ENCODE measurements at regions not wholly inside any gene's neighbourhood (a gene's known extent, or its start where the extent isn't known, plus 50 kb on each side); places are given as distances from the start of the nearest gene placed in this dataset.

DNA sequence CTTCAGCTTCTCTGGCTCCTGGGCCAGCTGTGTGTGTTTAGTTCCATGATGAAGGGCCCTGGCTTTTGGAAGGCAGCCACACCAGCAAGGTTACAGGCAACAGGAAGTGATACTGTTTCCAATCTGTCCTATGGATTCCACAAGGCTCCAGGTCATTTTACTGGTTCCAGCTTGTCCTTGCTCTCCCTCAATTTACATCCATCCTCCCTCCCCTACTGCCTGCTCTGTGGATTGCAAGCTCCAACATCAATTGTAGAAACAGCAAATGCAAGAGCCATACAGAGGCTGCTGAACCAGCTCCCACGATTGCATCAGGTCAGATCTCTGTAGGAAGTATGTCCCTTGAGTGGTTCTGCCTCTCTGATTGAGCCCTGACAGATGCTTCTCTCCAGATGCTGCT, 409.8 kb downstream of the NTRK2 start (continued):
- TF ChIP-seq ZNF165 (CRISPR knock-in tag; IDR thresholded peaks at IDR 0.05; ENCODE audit: borderline replicate concordance) (no peak), NCOA1 (IDR thresholded peaks at IDR 0.05; ENCODE audit: low read depth) (no peak), PCBP2 (IDR thresholded peaks at IDR 0.05; ENCODE audit: low read depth, low read length, poor library complexity, severe bottlenecking) (no peak), CGGBP1 (CRISPR knock-in tag; IDR thresholded peaks at IDR 0.05) (no peak), GTF2A2 (tag; IDR thresholded peaks at IDR 0.05) (no peak)

GRCh38 chr9:85077944-85078343, 408.4 kb downstream of the NTRK2 start:
- CTCF ChIA-PET (ENCODE audit: low intra/inter-chr PET ratio) = no interaction called here
- no peak for FAIRE-seq
- DNase-seq (ENCODE audit: extremely low read depth in 1 of 4, low spot score in 3 of 4) = no peak
- TF ChIP-seq PRDM10 (IDR thresholded peaks at IDR 0.05; ENCODE audit: partially characterized antibody) (no peak), LCOR (CRISPR knock-in tag; IDR thresholded peaks at IDR 0.05) (no peak), ZNF280A (IDR thresholded peaks at IDR 0.05; ENCODE audit: low read depth, partially characterized antibody) (no peak), FOXP4 (CRISPR knock-in tag; IDR thresholded peaks at IDR 0.05; ENCODE audit: borderline replicate concordance) (no peak)
- TF ChIP-seq, protein P1, sequence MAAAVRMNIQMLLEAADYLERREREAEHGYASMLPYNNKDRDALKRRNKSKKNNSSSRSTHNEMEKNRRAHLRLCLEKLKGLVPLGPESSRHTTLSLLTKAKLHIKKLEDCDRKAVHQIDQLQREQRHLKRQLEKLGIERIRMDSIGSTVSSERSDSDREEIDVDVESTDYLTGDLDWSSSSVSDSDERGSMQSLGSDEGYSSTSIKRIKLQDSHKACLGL (CRISPR knock-in tag; IDR thresholded peaks at IDR 0.05; ENCODE audit: borderline replicate concordance, poor library complexity, severe bottlenecking) = no peak
- TF ChIP-seq, protein P2, sequence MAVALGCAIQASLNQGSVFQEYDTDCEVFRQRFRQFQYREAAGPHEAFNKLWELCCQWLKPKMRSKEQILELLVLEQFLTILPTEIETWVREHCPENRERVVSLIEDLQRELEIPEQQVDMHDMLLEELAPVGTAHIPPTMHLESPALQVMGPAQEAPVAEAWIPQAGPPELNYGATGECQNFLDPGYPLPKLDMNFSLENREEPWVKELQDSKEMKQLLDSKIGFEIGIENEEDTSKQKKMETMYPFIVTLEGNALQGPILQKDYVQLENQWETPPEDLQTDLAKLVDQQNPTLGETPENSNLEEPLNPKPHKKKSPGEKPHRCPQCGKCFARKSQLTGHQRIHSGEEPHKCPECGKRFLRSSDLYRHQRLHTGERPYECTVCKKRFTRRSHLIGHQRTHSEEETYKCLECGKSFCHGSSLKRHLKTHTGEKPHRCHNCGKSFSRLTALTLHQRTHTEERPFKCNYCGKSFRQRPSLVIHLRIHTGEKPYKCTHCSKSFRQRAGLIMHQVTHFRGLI (CRISPR knock-in tag; IDR thresholded peaks at IDR 0.05) = no peak

More at GRCh38 chr9:85077944-85078343, 408.4 kb downstream of the NTRK2 start:
- Histone ChIP-seq H4K20me1 (replicated peaks; ENCODE audit: control insufficient read depth, insufficient read depth, low read length) (no peaks in the 10 kb centered on the region), H3K4me3 (no peak overlapping the region), H2AFZ (ENCODE audit: low read depth, low read length) (no peak overlapping the region), H3K9me3 (replicated peaks; ENCODE audit: control insufficient read depth, insufficient read depth, low read depth, low read length) (no peaks in the 10 kb centered on the region), H3K4me1 (replicated peaks in 1 of 2; ENCODE audit: control insufficient read depth in 2 of 2, insufficient read depth in 2 of 2, low read length in 2 of 2) (no peaks in the 10 kb centered on the region), H3K27ac (ENCODE audit: extremely low read depth, low read depth, low read length) (no peak overlapping the region), H3K9me1 (ENCODE audit: control insufficient read depth, insufficient read depth, low read length) (no peaks in the 10 kb centered on the region), H3K4me2 (ENCODE audit: insufficient read depth, low read length) (no peak overlapping the region), H3K27me3 (ENCODE audit: control insufficient read depth in 2 of 2, insufficient read depth in 2 of 2, low read length in 2 of 2) (no peaks in the 10 kb centered on the region), H3K9ac (ENCODE audit: insufficient read depth in 1 of 2, low read depth in 2 of 2, low read length in 2 of 2) (no peak overlapping the region), H3K79me2 (ENCODE audit: control insufficient read depth, insufficient read depth, low read length) (no peaks in the 10 kb centered on the region), H3K36me3 (ENCODE audit: control insufficient read depth, insufficient read depth, low read length) (no peaks in the 10 kb centered on the region)
- no peak for ATAC-seq
- no TSS peak for BruUV-seq (replicated peaks)
- in situ Hi-C loops (cut with MboI) = no loop called here
- intact Hi-C loops (cut with micrococcal nuclease) = no loop called here
- POLR2A ChIA-PET = interaction anchor here (0.5 to 0.6 kb wide), 2 partner anchors 30 to 1289 kb away, joined by 3 read pairs; no protein-coding TSS in a partner anchor
- WGBS (ENCODE audit: insufficient coverage, low coverage, missing lambda C conversion rate) = 0% methylated on average over 5 of the region's 5 CpGs
